ENCODE measurements at regions not wholly inside any gene's neighbourhood (a gene's known extent, or its start where the extent isn't known, plus 50 kb on each side); places are given as distances from the start of the nearest gene placed in this dataset.

DNA sequence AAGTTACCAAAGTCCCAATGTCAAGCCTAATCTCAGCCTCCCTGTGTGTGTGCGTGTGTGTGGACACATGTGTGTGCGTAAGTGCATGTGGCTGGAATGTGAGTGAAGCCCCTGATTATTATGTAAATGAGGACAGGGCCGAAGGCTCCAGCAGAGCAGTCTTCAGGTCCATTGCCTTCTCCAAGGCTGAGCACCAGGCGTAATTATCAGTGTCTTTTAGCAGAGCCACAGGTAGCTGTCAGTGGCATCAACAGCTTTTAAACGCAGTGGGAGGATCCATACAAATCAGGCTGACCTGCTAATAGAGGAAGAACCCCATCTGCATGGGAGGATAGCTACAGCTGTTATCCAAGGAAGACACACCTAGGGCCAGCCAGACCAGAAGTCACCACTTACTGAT, 324.3 kb upstream of the MOCS1 start:
- Histone ChIP-seq H4K20me1 (no peaks in the 10 kb centered on the region), H3K4me1 (peaks cover 0 to under 1% (median 0%) of the 10 kb centered on the region in 10 experiments; a peak in 1 of 20 replicates), H3K4me2 (no peak overlapping the region), H3K9ac (no peak overlapping the region), H3K27ac (no peak overlapping the region), H3K36me3 (no peaks in the 10 kb centered on the region), H3K9me3 (replicated peaks in 1 of 11) (peaks cover 5 to 16% (median 10%) of the 10 kb centered on the region in 11 experiments; a peak in 16 of 22 replicates), H3K27me3 (no peaks in the 10 kb centered on the region), H3K4me3 (no peak overlapping the region)
- no peak for TF ChIP-seq Cebpa-rat (IDR thresholded peaks at IDR 0.05)

DNA sequence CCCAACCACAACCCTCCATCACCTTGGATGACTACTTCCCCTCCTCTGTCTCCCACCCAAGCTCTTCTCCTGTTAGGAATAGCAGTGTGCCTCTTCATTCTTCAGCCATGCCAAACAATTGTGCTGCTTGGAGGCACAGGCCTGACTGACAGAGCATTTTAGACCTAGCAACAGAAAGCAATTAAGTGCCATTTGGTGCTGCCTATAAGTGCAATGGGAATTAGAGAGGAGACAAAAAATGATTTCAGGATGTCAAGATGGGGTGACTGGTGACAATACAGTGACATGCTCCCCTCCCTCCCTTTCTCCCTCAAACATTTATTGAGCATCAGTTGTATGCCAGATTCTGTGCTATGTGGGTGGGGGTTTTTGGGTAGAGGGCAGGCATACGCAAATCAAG, 322.6 kb upstream of the MOCS1 start:
- no peaks in the 10 kb centered on the region for H3K27me3 ChIP-seq
- H3K9ac ChIP-seq: no peak overlapping the region
- TF ChIP-seq Cebpa-rat (IDR thresholded peaks at IDR 0.05): no peak
- peaks cover 5 to 16% (median 10%) of the 10 kb centered on the region in 11 experiments; a peak in 16 of 22 replicates for H3K9me3 ChIP-seq (replicated peaks in 1 of 11)
- no peak overlapping the region for H3K4me3 ChIP-seq
- peaks cover 4 to 17% (median 9%) of the 10 kb centered on the region in 10 experiments for H3K4me1 ChIP-seq
- H4K20me1 ChIP-seq: no peaks in the 10 kb centered on the region
- H3K4me2 ChIP-seq: no peak overlapping the region
- no peak overlapping the region for H3K27ac ChIP-seq
- no peaks in the 10 kb centered on the region for H3K36me3 ChIP-seq

DNA sequence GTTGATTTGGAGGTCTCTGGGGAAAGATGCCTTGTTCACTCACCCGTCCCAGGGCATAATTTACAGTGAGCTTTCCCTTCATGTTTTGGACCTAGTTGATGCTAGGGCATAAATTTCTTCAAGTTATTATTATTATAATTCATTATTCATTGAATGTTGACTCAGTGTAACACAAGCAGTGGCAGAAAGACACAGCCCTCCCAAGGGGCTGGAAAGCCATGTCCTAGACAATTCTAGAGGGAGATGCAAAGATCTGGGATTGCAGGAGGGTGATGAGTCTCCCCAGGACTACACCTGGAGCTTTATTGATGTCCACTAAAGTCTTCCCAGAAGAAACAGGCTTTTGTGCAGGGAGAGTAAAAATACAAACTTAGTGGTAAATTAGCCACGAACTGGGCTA, 322.0 kb upstream of the MOCS1 start:
- Histone ChIP-seq H3K27me3 (no peaks in the 10 kb centered on the region), H3K9ac (no peak overlapping the region), H3K9me3 (replicated peaks in 1 of 11) (peaks cover 5 to 14% (median 10%) of the 10 kb centered on the region in 11 experiments; a peak in 16 of 22 replicates), H3K36me3 (no peaks in the 10 kb centered on the region), H3K4me2 (no peak overlapping the region), H3K27ac (no peak overlapping the region), H3K4me3 (no peak overlapping the region), H4K20me1 (no peaks in the 10 kb centered on the region), H3K4me1 (peaks cover 10 to 23% (median 15%) of the 10 kb centered on the region in 10 experiments)
- no peak for TF ChIP-seq Cebpa-rat (IDR thresholded peaks at IDR 0.05)

DNA sequence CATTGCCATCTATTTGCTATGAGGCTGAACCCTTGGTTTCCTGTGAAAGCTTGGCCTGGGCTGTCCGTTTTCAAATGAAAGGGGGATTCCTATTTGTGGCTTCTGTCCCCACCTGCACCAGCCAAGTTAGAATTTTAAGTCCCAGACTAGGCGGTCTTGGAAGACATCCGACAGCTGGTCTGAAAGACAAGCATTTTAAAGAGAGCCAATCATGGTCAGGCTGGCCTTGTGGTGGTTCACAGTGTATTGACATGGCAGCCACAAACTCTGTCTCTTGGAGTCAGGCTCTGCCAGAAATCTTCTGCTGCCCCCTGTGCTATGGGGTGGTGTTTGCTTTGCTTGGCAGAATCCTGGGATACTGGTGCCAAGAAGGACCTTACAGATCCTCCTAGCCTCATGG, 319.2 kb upstream of the MOCS1 start:
- Histone ChIP-seq H3K27ac (no peak overlapping the region), H3K9me3 (replicated peaks in 1 of 11) (no peaks in the 10 kb centered on the region)
- no peak for TF ChIP-seq Cebpa-rat (IDR thresholded peaks at IDR 0.05)

DNA sequence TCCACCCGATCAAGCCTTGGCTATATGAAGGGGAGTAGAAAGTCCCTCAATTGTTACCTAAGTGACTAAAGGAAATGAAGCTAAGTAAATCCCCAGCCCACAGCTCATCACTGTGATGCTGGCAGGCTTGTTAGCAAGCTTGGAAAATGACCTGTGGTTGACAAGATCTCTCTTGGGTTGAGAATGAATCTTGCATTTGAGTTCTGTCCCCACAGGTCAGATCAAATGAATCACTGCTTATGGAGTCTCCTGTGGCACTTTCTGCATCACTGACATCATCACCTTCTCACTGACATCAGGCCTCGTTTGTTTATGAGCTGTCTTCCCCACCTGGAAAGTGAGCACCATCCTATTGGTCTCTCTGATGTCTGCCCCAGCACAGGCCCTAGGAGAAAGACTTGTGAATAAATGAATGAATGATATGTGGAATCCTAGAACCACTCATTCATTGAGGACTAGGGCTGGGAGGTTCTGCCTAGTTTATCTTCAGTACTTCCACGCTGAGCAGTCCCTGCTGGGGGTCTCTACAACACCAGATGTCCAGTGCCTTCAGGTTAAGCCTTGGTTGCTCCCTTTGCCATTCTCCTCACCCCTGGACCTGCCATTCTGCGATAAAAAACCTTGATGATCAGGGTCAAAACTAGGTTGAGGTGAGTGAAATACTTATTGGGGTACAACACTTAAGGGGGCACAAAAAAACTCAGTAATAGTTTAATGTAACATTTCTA, 318.4 kb upstream of the MOCS1 start:
- Histone ChIP-seq H3K4me1 (peaks cover 18 to 29% (median 20%) of the 10 kb centered on the region in 10 experiments), H3K9me3 (replicated peaks in 1 of 11) (no peaks in the 10 kb centered on the region), H3K27ac (peak overlapping the region in 4 of 11 experiments; percentile 5 to 53 (median 46); a peak in 5 of 22 replicates), H4K20me1 (no peaks in the 10 kb centered on the region), H3K9ac (no peak overlapping the region), H3K4me2 (peak overlapping the region in 8 of 11 experiments; percentile 46 to 77 (median 60); a peak in 10 of 22 replicates), H3K36me3 (no peaks in the 10 kb centered on the region), H3K27me3 (no peaks in the 10 kb centered on the region), H3K4me3 (no peak overlapping the region)
- no peak for TF ChIP-seq Cebpa-rat (IDR thresholded peaks at IDR 0.05)

More for the DNA sequence above, 319.2 kb upstream of the MOCS1 start:
- H3K4me2 ChIP-seq: no peak overlapping the region
- H3K4me1 ChIP-seq: peaks cover 18 to 29% (median 20%) of the 10 kb centered on the region in 10 experiments
- no peaks in the 10 kb centered on the region for H4K20me1 ChIP-seq
- H3K4me3 ChIP-seq: no peak overlapping the region
- no peaks in the 10 kb centered on the region for H3K36me3 ChIP-seq
- H3K9ac ChIP-seq: no peak overlapping the region
- H3K27me3 ChIP-seq: no peaks in the 10 kb centered on the region

DNA sequence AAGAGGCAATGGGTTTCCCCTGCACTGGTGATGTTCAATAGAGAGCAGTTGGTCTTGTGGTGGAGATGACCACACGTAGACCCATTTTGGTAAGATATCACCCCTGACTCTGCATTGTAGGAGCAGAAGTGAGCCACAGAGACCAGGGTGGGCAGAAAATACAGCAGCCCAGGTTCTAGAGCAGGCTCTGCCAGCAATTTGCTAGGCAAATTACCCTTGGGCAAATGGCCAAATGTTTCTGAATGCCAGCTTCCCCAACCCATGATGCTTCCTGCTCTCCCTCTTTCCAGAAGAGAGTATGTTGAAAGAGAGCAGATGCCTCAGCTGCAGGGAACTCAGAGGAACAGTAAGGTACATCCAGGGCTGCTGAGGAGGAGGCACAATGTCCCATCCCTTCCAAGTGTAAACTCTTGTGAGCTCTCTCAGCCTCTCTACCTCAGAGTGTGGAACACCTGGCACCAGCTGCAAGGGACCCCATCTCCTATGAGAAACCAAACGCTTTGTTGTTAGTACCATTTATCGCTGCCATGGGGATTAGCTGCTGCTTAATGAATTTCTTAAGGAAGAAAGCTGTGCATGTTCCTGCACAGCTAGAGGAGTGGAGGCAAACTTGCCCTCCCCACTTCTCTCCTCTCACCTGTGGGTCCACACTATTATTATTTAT, 317.5 kb upstream of the MOCS1 start:
- Histone ChIP-seq H3K36me3 (no peaks in the 10 kb centered on the region), H3K9ac (no peak overlapping the region), H3K4me1 (peaks cover 18 to 29% (median 20%) of the 10 kb centered on the region in 10 experiments), H3K27ac (peak overlapping the region in 6 of 11 experiments; percentile 7 to 53 (median 31); a peak in 7 of 22 replicates), H4K20me1 (no peaks in the 10 kb centered on the region), H3K9me3 (replicated peaks in 1 of 11) (no peaks in the 10 kb centered on the region), H3K27me3 (no peaks in the 10 kb centered on the region), H3K4me3 (0 out of 20 replicates have a peak overlapping the region, but pooled peaks of 1 of the 10 experiments have one; percentile 3), H3K4me2 (peak overlapping the region; percentile 46 to 77 (median 62))
- TF ChIP-seq Cebpa-rat (IDR thresholded peaks at IDR 0.05): no peak; a peak in 1 of 22 replicates

DNA sequence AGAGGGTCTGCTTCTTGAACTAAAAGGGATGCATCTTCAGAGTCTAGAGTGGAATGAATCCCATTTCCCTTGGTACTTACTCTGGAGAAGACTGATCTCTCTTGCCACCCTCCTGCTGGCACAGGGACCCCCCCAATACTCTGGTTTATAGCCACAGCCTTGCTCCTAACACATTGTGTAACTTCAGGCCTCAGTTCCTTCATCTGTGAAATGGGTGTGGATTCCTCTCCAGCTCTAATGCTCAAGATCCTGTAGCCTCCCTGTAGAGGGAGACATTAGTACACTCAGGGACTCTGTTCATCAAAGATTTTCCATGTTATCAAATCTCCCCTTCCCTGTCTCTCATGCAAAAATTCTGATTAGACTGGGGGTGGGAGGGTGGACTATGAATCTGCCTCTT, 315.7 kb upstream of the MOCS1 start:
- H3K27ac ChIP-seq: no peak overlapping the region
- H3K9me3 ChIP-seq (replicated peaks in 1 of 11): no peaks in the 10 kb centered on the region
- no peak overlapping the region for H3K4me3 ChIP-seq
- H3K36me3 ChIP-seq: no peaks in the 10 kb centered on the region
- TF ChIP-seq Cebpa-rat (IDR thresholded peaks at IDR 0.05): no peak
- H3K27me3 ChIP-seq: no peaks in the 10 kb centered on the region
- no peak overlapping the region for H3K9ac ChIP-seq
- no peaks in the 10 kb centered on the region for H4K20me1 ChIP-seq
- no peak overlapping the region for H3K4me2 ChIP-seq
- H3K4me1 ChIP-seq: peaks cover 18 to 29% (median 20%) of the 10 kb centered on the region in 10 experiments

DNA sequence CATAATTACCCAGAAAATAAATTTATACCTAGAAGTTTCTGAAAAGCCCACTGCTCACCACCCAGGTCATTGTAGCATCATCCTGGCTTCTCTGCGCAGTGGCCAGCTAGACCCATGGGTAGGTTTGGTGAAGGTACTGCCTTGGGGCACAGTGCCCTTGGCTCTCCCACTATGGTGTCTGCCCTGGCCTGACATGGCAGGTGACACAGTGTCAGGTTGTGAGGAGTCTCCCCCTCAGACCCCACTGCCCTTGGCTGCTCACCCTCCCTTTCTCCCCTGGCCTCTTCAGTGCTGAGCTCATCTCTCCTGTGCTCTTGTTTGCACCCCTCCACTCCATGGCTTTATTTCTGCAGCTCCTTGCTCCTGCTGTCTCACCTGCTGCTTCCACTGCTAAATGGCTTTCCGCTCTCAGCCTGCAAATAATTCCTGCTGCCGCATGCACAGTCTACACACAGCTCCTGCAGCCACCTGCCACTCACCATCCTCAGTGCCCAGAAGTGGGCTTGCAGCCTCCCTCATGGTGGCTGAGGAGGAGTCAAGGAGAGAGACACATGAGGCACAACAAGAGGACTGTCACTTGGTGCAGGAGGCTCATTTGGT, 313.4 kb upstream of the MOCS1 start:
- H3K36me3 ChIP-seq: no peaks in the 10 kb centered on the region
- peaks cover 0 to 6% (median 0%) of the 10 kb centered on the region in 11 experiments; a peak in 1 of 22 replicates for H3K9me3 ChIP-seq (replicated peaks in 1 of 11)
- H3K4me2 ChIP-seq: no peak overlapping the region
- H3K4me1 ChIP-seq: peaks cover 17 to 21% (median 19%) of the 10 kb centered on the region in 10 experiments
- H3K27me3 ChIP-seq: no peaks in the 10 kb centered on the region
- no peak overlapping the region for H3K27ac ChIP-seq
- H3K9ac ChIP-seq: no peak overlapping the region
- H3K4me3 ChIP-seq: no peak overlapping the region
- no peak for TF ChIP-seq Cebpa-rat (IDR thresholded peaks at IDR 0.05)
- H4K20me1 ChIP-seq: no peaks in the 10 kb centered on the region

DNA sequence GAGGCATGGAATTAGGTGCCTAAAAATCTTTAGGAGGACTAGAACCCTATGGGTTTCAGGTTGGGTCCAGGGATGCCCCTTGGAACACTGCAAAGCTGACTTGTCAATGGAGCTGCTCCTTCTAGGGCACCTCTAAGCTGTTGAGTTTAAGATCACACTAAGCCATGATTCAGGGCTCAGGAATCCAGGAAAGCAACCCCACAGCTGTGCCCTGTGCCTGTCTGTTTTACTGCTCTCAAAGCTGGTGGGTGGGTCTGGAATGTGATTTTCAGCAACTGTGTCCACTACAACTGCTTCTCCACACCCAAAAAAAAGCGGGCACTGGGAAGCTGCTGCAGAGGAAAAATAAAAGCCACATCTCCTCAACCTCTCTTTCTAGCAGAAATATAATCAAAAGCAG, 310.4 kb upstream of the MOCS1 start:
- H3K36me3 ChIP-seq: no peaks in the 10 kb centered on the region
- no peak overlapping the region for H3K9ac ChIP-seq
- H4K20me1 ChIP-seq: no peaks in the 10 kb centered on the region
- no peak overlapping the region for H3K4me3 ChIP-seq
- H3K4me2 ChIP-seq: no peak overlapping the region
- TF ChIP-seq Cebpa-rat (IDR thresholded peaks at IDR 0.05): no peak
- no peak overlapping the region for H3K27ac ChIP-seq
- H3K4me1 ChIP-seq: no peaks in the 10 kb centered on the region
- H3K27me3 ChIP-seq: no peaks in the 10 kb centered on the region
- peaks cover 0 to 8% (median 0%) of the 10 kb centered on the region in 11 experiments; a peak in 4 of 22 replicates for H3K9me3 ChIP-seq (replicated peaks in 1 of 11)

All from BLaER1 treated with 17β-estradiol and CSF1 and Interleukin-3, amounts not matched to agents 10 nM and 100 nM (cell line).